GM12878 (cell line): ENCODE measurements at regions not wholly inside any gene's neighbourhood (a gene's known extent, or its start where the extent isn't known, plus 50 kb on each side); places are given as distances from the start of the nearest gene placed in this dataset.

Experiments used
- ATAC-seq: fragments of 200-7000 bp; cut with Tn5 transposase; 3 replicates; pipeline ENCODE4 v1.9.1; 2020; ENCODE audit warnings: mild to moderate bottlenecking, moderate library complexity
- BruUV-seq: library from RNA; stranded (reverse); fragments of 400-500 nt; replicated peaks from 2 replicates; lab custom pipeline; 2021; lab: Mats Ljungman, UMichigan
- CTCF ChIA-PET: fragments of 300-600 bp; sonication (Branson Sonifier 250); formaldehyde crosslinking; extraction: SDS; loops from one replicate; lab custom pipeline; 2021; ENCODE audit warnings: inconsistent platforms; lab: Yijun Ruan, JAX
- POLR2A ChIA-PET: fragments of 350-600 bp; formaldehyde crosslinking; extraction: SDS; loops from one replicate; lab custom pipeline; 2021; ENCODE audit warnings: inconsistent platforms; lab: Charles Lee
- RAD21 ChIA-PET: fragments of 300-600 bp; sonication (Branson Sonifier 250); formaldehyde crosslinking; loops from one replicate; lab custom pipeline; 2023; ENCODE audit warnings: antibody characterized with exemption; ENCODE audit not compliant: unreplicated experiment; lab: Charles Lee
- SMC1A ChIA-PET: fragments of 300-600 bp; sonication (Branson Sonifier 250); formaldehyde crosslinking; loops from one replicate; lab custom pipeline; 2023; ENCODE audit not compliant: unreplicated experiment, uncharacterized antibody; lab: Charles Lee
- DNase-seq: peaks from one replicate; pipeline ENCODE4 v3.0.0-alpha.2; 2011; ENCODE audit warnings: low read depth, low spot score
- FAIRE-seq: peaks from 3 replicates; lab custom pipeline; 2011; peaks lifted over from hg19 to GRCh38; lab: Jason Lieb, UNC
- H2AFZ ChIP-seq: 2 replicates; pipeline ENCODE4 v1.6.0; 2011; ENCODE audit warnings: low read depth, low read length, control low read depth; ENCODE audit not compliant: control insufficient read depth
- H3K27ac ChIP-seq: 2 replicates; pipeline ENCODE4 v1.5.1; 2011; ENCODE audit warnings: control low read depth; ENCODE audit not compliant: control insufficient read depth, insufficient read depth
- H3K27me3 ChIP-seq, 2 experiments: replicated peaks in 1 of 2; 2 replicates each; pipeline versions ENCODE4 v1.6.0 to v1.6.1; 2011; ENCODE audit warnings: low read length in 1 of 2; ENCODE audit not compliant: control insufficient read depth in 2 of 2, insufficient read depth in 2 of 2
- H3K36me3 ChIP-seq, 2 experiments: 2 replicates each; pipeline ENCODE4 v1.5.1; 2011; ENCODE audit warnings: low read length in 1 of 2; ENCODE audit not compliant: control insufficient read depth in 2 of 2, insufficient read depth in 2 of 2
- H3K4me1 ChIP-seq: 2 replicates; pipeline ENCODE4 v1.6.1; 2011; ENCODE audit warnings: mild to moderate bottlenecking, low read length, moderate library complexity, mixed read lengths; ENCODE audit not compliant: control insufficient read depth, insufficient read depth
- H3K4me2 ChIP-seq: 2 replicates; pipeline ENCODE4 v1.6.0; 2011; ENCODE audit warnings: control low read depth; ENCODE audit not compliant: control insufficient read depth, insufficient read depth
- H3K4me3 ChIP-seq: fragments of 200-600 bp; sonication (generic); 2 replicates; pipeline ENCODE4 v1.5.1; 2016
- H3K79me2 ChIP-seq: 2 replicates; pipeline ENCODE4 v1.6.0; 2011; ENCODE audit warnings: low read length; ENCODE audit not compliant: control insufficient read depth, insufficient read depth
- H3K9ac ChIP-seq: 2 replicates; pipeline ENCODE4 v1.8.0; 2011; ENCODE audit warnings: low read length, control low read depth, mixed read lengths; ENCODE audit not compliant: control insufficient read depth, insufficient read depth
- H3K9me3 ChIP-seq: replicated peaks from 3 replicates; pipeline ENCODE4 v1.5.1; 2011; ENCODE audit warnings: mild to moderate bottlenecking, low read length; ENCODE audit not compliant: control insufficient read depth, insufficient read depth
- H4K20me1 ChIP-seq: 2 replicates; pipeline ENCODE4 v1.6.0; 2011; ENCODE audit not compliant: control insufficient read depth, insufficient read depth
- HDAC2 ChIP-seq: fragments of 200-600 bp; sonication (generic); IDR thresholded peaks from 2 replicates; pipeline ENCODE4 v1.6.1; 2017
- IKZF1 ChIP-seq: fragments of 450-650 bp; conservative IDR thresholded peaks from 2 replicates; pipeline ENCODE4 v1.6.1; 2017; ENCODE audit warnings: antibody characterized with exemption, mild to moderate bottlenecking
- NFIC ChIP-seq: IDR thresholded peaks from 2 replicates; pipeline ENCODE4 v1.6.1; 2012; ENCODE audit warnings: low read depth, mild to moderate bottlenecking, inconsistent platforms, low read length, moderate library complexity
- NKRF ChIP-seq: fragments of 450-650 bp; conservative IDR thresholded peaks from 2 replicates; pipeline ENCODE4 v1.6.1; 2017; ENCODE audit warnings: mild to moderate bottlenecking, moderate library complexity
- RELA ChIP-seq: fragments of 450-650 bp; IDR thresholded peaks from 2 replicates; pipeline ENCODE4 v1.8.0; 2014; ENCODE audit warnings: borderline replicate concordance; ENCODE audit not compliant: partially characterized antibody
- RELB ChIP-seq: fragments of 450-650 bp; IDR thresholded peaks from 2 replicates; pipeline ENCODE4 v1.6.1; 2017; ENCODE audit warnings: low read depth, mild to moderate bottlenecking, moderate library complexity
- YBX1 ChIP-seq: fragments of 450-650 bp; IDR thresholded peaks from 2 replicates; pipeline ENCODE4 v1.6.1; 2016; ENCODE audit warnings: antibody characterized with exemption
- WGBS: methylation state at CpG from one replicate; pipeline ENCODE4 v1.1.6; 2016; ENCODE audit warnings: low lambda C conversion rate; ENCODE audit not compliant: insufficient replicate concordance, insufficient coverage; ENCODE audit errors: missing lambda C conversion rate; 5-methylcytosine and 5-hydroxymethylcytosine counted together
- in situ Hi-C: fragments of 300-500 bp; cut with MboI; formaldehyde crosslinking; loops from 9 replicates; pipeline ENCODE4 v1.14.3; 2018; ENCODE audit warnings: mixed read lengths
- intact Hi-C: fragments of 100-400 bp; cut with micrococcal nuclease; formaldehyde crosslinking; loops from one replicate; pipeline ENCODE4 v1.14.2; 2022; ENCODE audit not compliant: unreplicated experiment

GRCh38 chr15:66633938-66634250 lies 68.1 kb upstream of the LCTL start (continued):
- TF ChIP-seq NKRF (no peak), NFIC (no peak)

GRCh38 chr15:66634540-66634939 lies 67.5 kb upstream of the SMAD6 start:
- CTCF ChIA-PET, result no interaction called here
- in situ Hi-C loops, result no loop called here
- H3K79me2 ChIP-seq, result no peaks in the 10 kb centered on the region
- no peak overlapping the region for H3K9ac ChIP-seq
- H4K20me1 ChIP-seq, result no peaks in the 10 kb centered on the region
- BruUV-seq, result no TSS peak
- FAIRE-seq (no peak), ATAC-seq (no peak), DNase-seq (no peak)
- intact Hi-C loops, result no loop called here
- H3K4me3 ChIP-seq, result no peak overlapping the region
- 58% methylated on average over 5 of the region's 5 CpGs for WGBS
- H3K27ac ChIP-seq, result no peak overlapping the region
- RAD21 ChIA-PET, result no interaction called here
- no peaks in the 10 kb centered on the region; the same call in 1 of the 2 replicates for H3K4me1 ChIP-seq
- H3K27me3 ChIP-seq, result no peaks in the 10 kb centered on the region; a peak in 1 of 4 replicates
- TF ChIP-seq IKZF1, result no peak
- TF ChIP-seq YBX1, result no peak
- TF ChIP-seq, all 136 proteins: peak for 0
- POLR2A ChIA-PET, result no interaction called here
- no peak overlapping the region for H3K4me2 ChIP-seq
- H2AFZ ChIP-seq, result no peak overlapping the region
- H3K36me3 ChIP-seq, result no peaks in the 10 kb centered on the region
- no peaks in the 10 kb centered on the region for H3K9me3 ChIP-seq
- SMC1A ChIA-PET, result no interaction called here

- ChIA-PET SMC1A (no interaction called here), CTCF (no interaction called here), POLR2A (no interaction called here), RAD21 (no interaction called here)
- DNase-seq (no peak), FAIRE-seq (no peak), ATAC-seq (no peak)
- Histone ChIP-seq H3K79me2 (no peaks in the 10 kb centered on the region), H3K4me3 (no peak overlapping the region), H3K9me3 (no peaks in the 10 kb centered on the region), H3K27me3 (no peaks in the 10 kb centered on the region; a peak in 1 of 4 replicates), H2AFZ (no peak overlapping the region), H4K20me1 (no peaks in the 10 kb centered on the region), H3K9ac (no peak overlapping the region), H3K27ac (no peak overlapping the region), H3K4me2 (no peak overlapping the region), H3K4me1 (no peaks in the 10 kb centered on the region; the same call in 1 of the 2 replicates), H3K36me3 (no peaks in the 10 kb centered on the region)
- 44% methylated on average over 5 of the region's 5 CpGs for WGBS
- intact Hi-C loops (no loop called here), in situ Hi-C loops (no loop called here)
- no TSS peak for BruUV-seq
- TF ChIP-seq HDAC2, result no peak
- no peak for TF ChIP-seq RELA
- TF ChIP-seq RELB, result no peak
Measured at GRCh38 chr15:66635006-66635405, 67.0 kb upstream of the SMAD6 start.
